ENCODE measurements at regions not wholly inside any gene's neighbourhood (a gene's known extent, or its start where the extent isn't known, plus 50 kb on each side); places are given as distances from the start of the nearest gene placed in this dataset.
A peak's percentile ranks its signal among the peaks of the same experiment; 100 is the strongest.

- TF ChIP-seq CTCF (IDR thresholded peaks at IDR 0.05; ENCODE audit: low read length) (0 out of 2 replicates have a peak, but pooled peaks have one; percentile 8), EZH2 (IDR thresholded peaks at IDR 0.05; ENCODE audit: borderline replicate concordance, low read length) (no peak)
These were observed 325.5 kb downstream of the KCNRG start for GRCh38 chr13:50340551-50341287.

All from OCI-LY1 (cell line).